GM12872 (cell line): ENCODE measurements at regions not wholly inside any gene's neighbourhood (a gene's known extent, or its start where the extent isn't known, plus 50 kb on each side); places are given as distances from the start of the nearest gene placed in this dataset.

Experiments
- CTCF ChIP-seq: IDR thresholded peaks from 3 replicates; pipeline ENCODE4 v1.5.1; 2011; ENCODE audit warnings: low read depth, mild to moderate bottlenecking, low read length, moderate library complexity; ENCODE audit not compliant: insufficient read depth

GRCh38 chr13:73583331-73583730 lies 524.5 kb downstream of the KLF5 start:
- no peak for TF ChIP-seq CTCF

GRCh38 chr13:73580513-73581267 lies 521.9 kb downstream of the KLF5 start:
- no peak for TF ChIP-seq CTCF

GRCh38 chr13:73579574-73580274 lies 520.9 kb downstream of the KLF5 start:
- TF ChIP-seq CTCF, result no peak

- no peak for TF ChIP-seq CTCF
Measured at GRCh38 chr13:73578251-73578875, 519.6 kb downstream of the KLF5 start.

GRCh38 chr13:73576291-73576690 lies 517.5 kb downstream of the KLF5 start:
- TF ChIP-seq CTCF, result no peak

- no peak for TF ChIP-seq CTCF
Measured at GRCh38 chr13:73572824-73573223, 514.0 kb downstream of the KLF5 start.

GRCh38 chr13:73571376-73571775 lies 512.6 kb downstream of the KLF5 start:
- TF ChIP-seq CTCF, result no peak
